HepG2 (cell line): ENCODE measurements at regions not wholly inside any gene's neighbourhood (a gene's known extent, or its start where the extent isn't known, plus 50 kb on each side); places are given as distances from the start of the nearest gene placed in this dataset.

Source experiments
- CTCF ChIP-seq: sonication (generic); formaldehyde crosslinking; IDR thresholded peaks from 2 replicates; pipeline ENCODE4 v1.5.0; 2020; ENCODE audit warnings: mild to moderate bottlenecking, missing genetic modification reagents, moderate library complexity
- IKZF1 ChIP-seq: fragments of 450-650 bp; IDR thresholded peaks from 2 replicates; pipeline ENCODE4 v1.7.1; 2016
- PHF8 ChIP-seq: sonication (generic); formaldehyde crosslinking; IDR thresholded peaks from 2 replicates; pipeline ENCODE4 v1.5.0; 2020; ENCODE audit warnings: missing genetic modification reagents
- POLR2A ChIP-seq, 2 experiments: IDR thresholded peaks; 2 replicates each; pipeline ENCODE4 v1.6.1; 2011; ENCODE audit warnings: low read depth in 2 of 2, low read length in 2 of 2, mild to moderate bottlenecking in 1 of 2, moderate library complexity in 1 of 2; ENCODE audit not compliant: insufficient read depth in 1 of 2
- RARA ChIP-seq: IDR thresholded peaks from 2 replicates; pipeline ENCODE4 v1.6.1; 2016; ENCODE audit warnings: missing genetic modification reagents, missing compliant biosample characterization
- ZNF263 ChIP-seq: sonication (generic); formaldehyde crosslinking; IDR thresholded peaks from 2 replicates; pipeline ENCODE4 v1.4.0; 2020; ENCODE audit warnings: missing genetic modification reagents
- ZNF616 ChIP-seq: sonication (generic); formaldehyde crosslinking; IDR thresholded peaks from 2 replicates; pipeline ENCODE4 v1.5.0; 2020; ENCODE audit warnings: low read depth, mild to moderate bottlenecking, missing genetic modification reagents

- TF ChIP-seq IKZF1 (no peak), CTCF (CRISPR knock-in tag) (no peak), RARA (CRISPR knock-in tag) (no peak), ZNF263 (CRISPR knock-in tag) (no peak), POLR2A (IDR thresholded peaks at IDR 0.05; ENCODE audit: insufficient read depth in 1 of 2, low read depth in 2 of 2, low read length in 2 of 2) (no peak), ZNF616 (no peak), PHF8 (CRISPR knock-in tag) (no peak)
Observed at GRCh38 chr4:23972805-23973204, 83.0 kb upstream of the PPARGC1A start.
